Cardiac muscle cell (in vitro differentiated cells and primary cell): ENCODE measurements at regions not wholly inside any gene's neighbourhood (a gene's known extent, or its start where the extent isn't known, plus 50 kb on each side); places are given as distances from the start of the nearest gene placed in this dataset.

Experiments used
- DNase-seq, 2 donors: peaks; one replicate each; pipeline versions ENCODE4 v3.0.0 to v3.0.0-alpha.2; 2010 to 2017; ENCODE audit warnings: low read depth in 1 of 2, low spot score in 1 of 2
- H3K27ac ChIP-seq: fragments of 200-600 bp; sonication (generic); 2 replicates; pipeline ENCODE4 v1.5.1; 2016
- H3K27me3 ChIP-seq: fragments of 200-600 bp; sonication (generic); 2 replicates; pipeline ENCODE4 v1.6.0; 2016; ENCODE audit warnings: control low read depth
- H3K36me3 ChIP-seq: fragments of 200-600 bp; sonication (generic); 2 replicates; pipeline ENCODE4 v1.5.1; 2016; ENCODE audit warnings: control low read depth
- H3K4me1 ChIP-seq: fragments of 200-600 bp; sonication (generic); 2 replicates; pipeline ENCODE4 v1.8.1; 2017; ENCODE audit warnings: low read depth, mild to moderate bottlenecking, mixed run types
- H3K4me3 ChIP-seq: fragments of 200-600 bp; sonication (generic); 2 replicates; pipeline ENCODE4 v1.5.1; 2016; ENCODE audit warnings: mild to moderate bottlenecking
- H3K9me3 ChIP-seq: fragments of 200-600 bp; sonication (generic); 2 replicates; pipeline ENCODE4 v1.5.1; 2017; ENCODE audit warnings: low read depth, mild to moderate bottlenecking, control low read depth
- TF ChIP-seq, protein P1 (sequence below): IDR thresholded peaks from 2 replicates; pipeline ENCODE4 v1.5.1; 2012; ENCODE audit warnings: low read depth, mild to moderate bottlenecking, low read length

DNA sequence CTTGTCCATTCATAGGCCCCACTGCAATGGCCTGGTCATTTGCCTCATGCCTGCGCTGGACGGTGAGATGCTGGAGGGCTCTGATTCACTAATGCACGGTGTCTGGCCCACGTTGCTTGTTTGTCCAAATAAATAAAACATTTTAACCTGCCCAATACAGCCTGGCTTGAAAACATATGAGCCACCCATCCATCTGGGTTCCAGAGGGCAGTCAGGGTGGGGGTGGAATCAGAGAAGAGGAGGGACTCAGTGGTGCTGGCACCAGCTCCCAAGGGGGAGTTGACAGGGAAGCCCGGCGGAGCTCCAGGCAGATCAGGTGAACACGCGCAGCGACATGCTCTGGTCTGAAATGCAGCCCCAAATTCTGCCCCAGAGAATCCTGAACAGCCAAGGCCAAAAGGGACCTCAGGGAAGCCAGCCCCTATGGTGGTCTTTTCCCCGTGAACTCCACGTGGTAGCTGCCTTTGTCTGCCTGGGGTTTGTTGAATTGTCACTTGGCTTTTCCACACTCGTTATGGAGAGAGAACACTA, 265.2 kb downstream of the UACA start:
- Histone ChIP-seq H3K4me3 (no peak overlapping the region), H3K4me1 (peaks cover 14% of the 10 kb centered on the region), H3K27me3 (no peaks in the 10 kb centered on the region), H3K27ac (no peak overlapping the region), H3K9me3 (no peaks in the 10 kb centered on the region), H3K36me3 (no peaks in the 10 kb centered on the region)
- no peak for DNase-seq
- TF ChIP-seq, protein P1, sequence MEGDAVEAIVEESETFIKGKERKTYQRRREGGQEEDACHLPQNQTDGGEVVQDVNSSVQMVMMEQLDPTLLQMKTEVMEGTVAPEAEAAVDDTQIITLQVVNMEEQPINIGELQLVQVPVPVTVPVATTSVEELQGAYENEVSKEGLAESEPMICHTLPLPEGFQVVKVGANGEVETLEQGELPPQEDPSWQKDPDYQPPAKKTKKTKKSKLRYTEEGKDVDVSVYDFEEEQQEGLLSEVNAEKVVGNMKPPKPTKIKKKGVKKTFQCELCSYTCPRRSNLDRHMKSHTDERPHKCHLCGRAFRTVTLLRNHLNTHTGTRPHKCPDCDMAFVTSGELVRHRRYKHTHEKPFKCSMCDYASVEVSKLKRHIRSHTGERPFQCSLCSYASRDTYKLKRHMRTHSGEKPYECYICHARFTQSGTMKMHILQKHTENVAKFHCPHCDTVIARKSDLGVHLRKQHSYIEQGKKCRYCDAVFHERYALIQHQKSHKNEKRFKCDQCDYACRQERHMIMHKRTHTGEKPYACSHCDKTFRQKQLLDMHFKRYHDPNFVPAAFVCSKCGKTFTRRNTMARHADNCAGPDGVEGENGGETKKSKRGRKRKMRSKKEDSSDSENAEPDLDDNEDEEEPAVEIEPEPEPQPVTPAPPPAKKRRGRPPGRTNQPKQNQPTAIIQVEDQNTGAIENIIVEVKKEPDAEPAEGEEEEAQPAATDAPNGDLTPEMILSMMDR, result no peak

DNA sequence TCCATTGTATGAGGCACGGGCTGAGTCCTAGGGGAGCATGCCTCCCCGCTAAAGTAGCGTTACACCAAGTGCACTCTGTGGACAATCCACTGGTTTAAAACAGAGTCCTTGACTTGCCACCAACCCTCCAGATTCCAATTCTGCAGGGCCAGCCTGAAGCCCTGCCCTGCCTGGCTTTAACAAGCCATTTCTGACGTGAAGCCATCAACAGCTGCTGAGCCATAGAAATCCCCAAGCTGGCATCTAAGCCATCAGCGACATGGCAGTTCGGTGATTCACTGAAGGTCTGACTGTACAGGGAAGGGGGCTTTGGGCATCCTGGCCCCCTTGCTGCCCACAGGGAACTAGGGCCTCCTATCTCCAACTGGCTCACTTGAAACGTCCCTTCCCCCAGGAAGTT, 265.7 kb downstream of the UACA start:
- Histone ChIP-seq H3K27me3 (no peaks in the 10 kb centered on the region), H3K4me3 (no peak overlapping the region), H3K4me1 (peaks cover 14% of the 10 kb centered on the region), H3K9me3 (no peaks in the 10 kb centered on the region), H3K27ac (no peak overlapping the region), H3K36me3 (no peaks in the 10 kb centered on the region)
- TF ChIP-seq, protein P1, result no peak
- DNase-seq, result no peak

DNA sequence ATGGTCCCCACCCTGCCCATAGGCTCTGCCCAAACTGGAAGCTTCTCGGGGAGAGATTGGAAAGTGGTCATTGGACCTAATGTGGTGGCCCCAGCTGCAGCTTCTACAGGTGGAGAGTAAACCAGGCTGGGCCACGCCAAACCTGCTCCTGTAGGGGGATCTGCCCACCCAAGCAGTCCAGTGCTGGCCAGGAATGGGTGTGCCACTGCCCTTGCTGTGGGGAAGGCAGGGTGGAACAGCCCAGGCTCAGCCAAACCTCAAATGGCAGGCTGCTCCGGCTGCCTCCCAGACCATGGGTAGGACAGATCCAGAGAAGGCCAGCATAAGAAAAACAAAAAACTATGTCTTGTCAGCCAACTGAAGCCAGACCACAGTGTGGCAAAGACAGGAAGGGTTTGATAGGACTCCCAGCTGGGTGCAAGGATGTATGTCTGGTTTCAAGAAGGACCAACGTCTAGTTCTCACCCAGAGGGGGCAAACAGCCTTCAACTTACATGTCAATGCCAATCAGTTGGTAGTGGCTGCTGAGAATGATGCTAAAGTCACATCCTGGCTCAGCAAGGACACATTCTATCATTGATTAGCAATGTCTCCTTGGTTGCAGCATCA, 267.3 kb downstream of the UACA start:
- Histone ChIP-seq H3K27me3 (no peaks in the 10 kb centered on the region), H3K36me3 (no peaks in the 10 kb centered on the region), H3K27ac (no peak overlapping the region), H3K9me3 (no peaks in the 10 kb centered on the region), H3K4me1 (peaks cover 14% of the 10 kb centered on the region), H3K4me3 (no peak overlapping the region)
- TF ChIP-seq, protein P1, result no peak
- DNase-seq, result no peak

DNA sequence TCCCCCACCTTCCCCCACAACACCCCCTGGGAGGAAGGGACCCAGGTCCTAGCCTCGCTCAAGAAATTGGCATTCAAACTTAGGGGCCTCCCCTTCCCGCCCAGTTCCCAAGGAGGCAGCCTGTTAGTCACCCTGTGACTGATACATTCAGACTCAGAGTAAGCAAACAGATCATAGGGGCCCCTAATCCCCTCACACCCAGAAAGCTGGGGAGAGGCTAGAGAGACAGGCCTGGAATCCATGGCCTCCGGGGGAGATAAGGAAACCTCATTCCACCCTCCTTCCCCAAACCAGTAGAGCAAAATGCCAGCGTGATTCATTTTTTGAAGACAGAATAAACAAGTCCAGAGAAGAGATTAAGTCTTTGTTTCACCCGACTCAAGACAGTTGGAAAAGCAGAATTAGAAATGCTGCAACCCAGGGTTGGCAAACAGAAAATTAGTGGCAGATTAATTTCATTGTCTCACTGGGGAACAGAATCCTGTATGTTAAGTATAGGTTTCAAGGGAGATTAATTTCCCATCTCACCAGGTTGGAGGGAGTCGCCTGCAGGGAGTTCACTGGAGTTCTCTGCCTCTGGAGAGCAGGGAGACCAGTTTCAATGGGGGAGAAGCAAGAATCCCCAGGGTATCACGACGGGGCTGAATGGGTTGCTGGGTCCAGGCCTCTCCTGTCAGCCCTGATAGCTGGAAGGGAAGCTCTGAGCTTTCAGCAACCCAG, 268.3 kb downstream of the UACA start:
- H3K4me1 ChIP-seq, result peaks cover 14% of the 10 kb centered on the region
- no peaks in the 10 kb centered on the region for H3K9me3 ChIP-seq
- TF ChIP-seq, protein P1, result no peak
- H3K27ac ChIP-seq, result no peak overlapping the region
- DNase-seq, result peak; percentile 34 to 91
- H3K36me3 ChIP-seq, result no peaks in the 10 kb centered on the region
- H3K4me3 ChIP-seq, result no peak overlapping the region
- H3K27me3 ChIP-seq, result no peaks in the 10 kb centered on the region

DNA sequence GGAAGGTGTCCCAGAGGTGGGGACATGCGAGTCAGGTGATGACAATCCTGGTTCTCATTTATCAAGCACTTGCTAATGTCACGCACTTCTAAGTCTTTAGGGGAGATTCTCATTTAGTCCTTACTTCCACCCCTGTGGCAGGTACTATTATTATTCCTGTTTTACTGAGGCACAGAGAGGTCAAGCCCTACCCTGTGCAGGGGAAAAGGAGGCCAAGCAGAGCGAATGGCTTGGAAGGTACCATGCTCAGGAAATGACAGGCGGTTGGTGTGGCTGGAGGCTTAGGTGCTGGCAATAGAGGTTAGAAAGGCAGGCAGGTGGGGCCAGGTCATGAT, 268.9 kb downstream of the UACA start:
- H3K27ac ChIP-seq, result no peak overlapping the region
- TF ChIP-seq, protein P1, result no peak
- no peaks in the 10 kb centered on the region for H3K27me3 ChIP-seq
- no peaks in the 10 kb centered on the region for H3K36me3 ChIP-seq
- no peaks in the 10 kb centered on the region for H3K9me3 ChIP-seq
- no peak overlapping the region for H3K4me3 ChIP-seq
- H3K4me1 ChIP-seq, result peaks cover 14% of the 10 kb centered on the region
- no peak for DNase-seq
